CMK (cell line): ENCODE measurements at regions not wholly inside any gene's neighbourhood (a gene's known extent, or its start where the extent isn't known, plus 50 kb on each side); places are given as distances from the start of the nearest gene placed in this dataset.

Experiments
- DNase-seq: peaks from one replicate; pipeline ENCODE4 v3.0.0-alpha.2; 2010; ENCODE audit warnings: low read depth

GRCh38 chr2:121860758-121861227 lies 105.3 kb downstream of the TSN start:
- DNase-seq: no peak

GRCh38 chr2:121862286-121862685 lies 106.8 kb downstream of the TSN start:
- no peak for DNase-seq

- no peak for DNase-seq
Observed at GRCh38 chr2:121865914-121866313, 110.5 kb downstream of the TSN start.

- no peak for DNase-seq
Observed at GRCh38 chr2:121866789-121867188, 111.3 kb downstream of the TSN start.

- no peak for DNase-seq
Observed at GRCh38 chr2:121868652-121869051, 113.2 kb downstream of the TSN start.

- DNase-seq: no peak
Observed at GRCh38 chr2:121869363-121869762, 113.9 kb downstream of the TSN start.

GRCh38 chr2:121869873-121870272 lies 114.4 kb downstream of the TSN start:
- no peak for DNase-seq

- DNase-seq: no peak
Observed at GRCh38 chr2:121872651-121873050, 117.2 kb downstream of the TSN start.

- no peak for DNase-seq
Observed at GRCh38 chr2:121873864-121874263, 118.4 kb downstream of the TSN start.

GRCh38 chr2:121875585-121876185 lies 120.2 kb downstream of the TSN start:
- DNase-seq: no peak

GRCh38 chr2:121877366-121877765 lies 121.9 kb downstream of the TSN start:
- DNase-seq: no peak

- no peak for DNase-seq
Observed at GRCh38 chr2:121880283-121880682, 124.8 kb downstream of the TSN start.

GRCh38 chr2:121881038-121881437 lies 125.6 kb downstream of the TSN start:
- no peak for DNase-seq

- no peak for DNase-seq
Observed at GRCh38 chr2:121881950-121882349, 126.5 kb downstream of the TSN start.

GRCh38 chr2:121884078-121884477 lies 128.6 kb downstream of the TSN start:
- no peak for DNase-seq

GRCh38 chr2:121884511-121884921 lies 129.1 kb downstream of the TSN start:
- DNase-seq: no peak

GRCh38 chr2:121886059-121886458 lies 130.6 kb downstream of the TSN start:
- DNase-seq: no peak

GRCh38 chr2:121887513-121888188 lies 132.2 kb downstream of the TSN start:
- no peak for DNase-seq

- no peak for DNase-seq
Observed at GRCh38 chr2:121888189-121888557, 132.7 kb downstream of the TSN start.

GRCh38 chr2:121890041-121890440 lies 134.6 kb downstream of the TSN start:
- no peak for DNase-seq

GRCh38 chr2:121895723-121896571 lies 140.5 kb downstream of the TSN start:
- no peak for DNase-seq

GRCh38 chr2:121897335-121897970 lies 142.0 kb downstream of the TSN start:
- peak; percentile 20 for DNase-seq

- DNase-seq: no peak
Observed at GRCh38 chr2:121898483-121898882, 143.0 kb downstream of the TSN start.
